Right lobe of liver (tissue), 4 donors: ENCODE measurements at regions not wholly inside any gene's neighbourhood (a gene's known extent, or its start where the extent isn't known, plus 50 kb on each side); places are given as distances from the start of the nearest gene placed in this dataset.

Experiments used
- POLR2A ChIP-seq: fragments of 450-650 bp; IDR thresholded peaks from one replicate; pipeline ENCODE4 v1.6.1; 2017; ENCODE audit warnings: antibody characterized with exemption, mild to moderate bottlenecking
- TF ChIP-seq, protein P1 (sequence below), 4 donors: fragments of 200-600 bp in 3 of 4; fragments of 450-650 bp in 1 of 4; IDR thresholded peaks; one replicate each; pipeline versions ENCODE4 v1.5.1 to v1.8.0; 2016 to 2022; ENCODE audit warnings: antibody characterized with exemption in 4 of 4, mild to moderate bottlenecking in 2 of 4
- donor health status: DM: no; HTN: no; CAD: no.
- donor health status: DM: no; HTN: no; CAD: no.
- donor health status: DM: no; HTN: yes; CAD: no.

DNA sequence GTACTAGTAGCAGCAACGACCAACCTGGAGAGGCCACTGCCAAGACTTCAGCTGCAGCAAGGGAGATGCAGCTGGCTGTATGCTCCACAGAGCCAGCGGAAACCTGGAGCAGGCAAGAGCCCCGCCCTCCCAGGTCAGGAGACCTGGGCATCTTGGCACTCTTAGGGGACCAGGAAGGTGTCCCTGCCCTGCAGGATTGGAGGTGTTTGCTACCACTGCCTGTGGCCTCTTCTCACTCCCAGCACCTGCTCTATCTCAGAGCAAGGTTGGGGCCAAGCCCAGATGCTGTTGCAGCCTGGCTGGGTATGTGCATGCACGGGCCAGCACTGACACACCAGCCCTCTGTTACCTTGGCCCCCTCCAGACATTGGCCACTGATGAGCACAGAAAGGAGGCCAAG lies 1512.8 kb downstream of the REEP3 start:
- TF ChIP-seq POLR2A = no peak
- TF ChIP-seq, protein P1, sequence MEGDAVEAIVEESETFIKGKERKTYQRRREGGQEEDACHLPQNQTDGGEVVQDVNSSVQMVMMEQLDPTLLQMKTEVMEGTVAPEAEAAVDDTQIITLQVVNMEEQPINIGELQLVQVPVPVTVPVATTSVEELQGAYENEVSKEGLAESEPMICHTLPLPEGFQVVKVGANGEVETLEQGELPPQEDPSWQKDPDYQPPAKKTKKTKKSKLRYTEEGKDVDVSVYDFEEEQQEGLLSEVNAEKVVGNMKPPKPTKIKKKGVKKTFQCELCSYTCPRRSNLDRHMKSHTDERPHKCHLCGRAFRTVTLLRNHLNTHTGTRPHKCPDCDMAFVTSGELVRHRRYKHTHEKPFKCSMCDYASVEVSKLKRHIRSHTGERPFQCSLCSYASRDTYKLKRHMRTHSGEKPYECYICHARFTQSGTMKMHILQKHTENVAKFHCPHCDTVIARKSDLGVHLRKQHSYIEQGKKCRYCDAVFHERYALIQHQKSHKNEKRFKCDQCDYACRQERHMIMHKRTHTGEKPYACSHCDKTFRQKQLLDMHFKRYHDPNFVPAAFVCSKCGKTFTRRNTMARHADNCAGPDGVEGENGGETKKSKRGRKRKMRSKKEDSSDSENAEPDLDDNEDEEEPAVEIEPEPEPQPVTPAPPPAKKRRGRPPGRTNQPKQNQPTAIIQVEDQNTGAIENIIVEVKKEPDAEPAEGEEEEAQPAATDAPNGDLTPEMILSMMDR (IDR thresholded peaks at IDR 0.05) = no peak
